ENCODE measurements at regions not wholly inside any gene's neighbourhood (a gene's known extent, or its start where the extent isn't known, plus 50 kb on each side); places are given as distances from the start of the nearest gene placed in this dataset.
A peak's percentile ranks its signal among the peaks of the same experiment; 100 is the strongest.

DNA sequence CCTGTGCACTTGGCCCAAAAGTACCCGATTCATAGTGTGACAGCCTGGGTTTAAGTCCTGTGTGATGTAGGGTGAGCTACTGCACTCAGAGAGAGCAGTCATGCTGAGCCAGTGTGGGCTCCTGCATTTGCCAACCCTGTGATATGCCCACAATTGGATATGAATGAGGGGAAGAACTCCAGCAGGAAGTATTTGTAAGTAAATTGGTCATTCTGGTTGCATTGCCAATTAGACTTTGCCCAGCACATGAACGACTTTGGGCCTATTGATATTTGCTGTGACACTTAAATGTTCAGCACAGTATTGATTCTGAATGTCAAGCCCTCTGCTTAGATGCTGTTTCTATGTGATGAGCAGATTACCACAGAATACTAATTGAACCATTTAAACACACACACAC is 570.9 kb downstream of the PIK3C3 start:
- TF ChIP-seq POLR2A (IDR thresholded peaks at IDR 0.05) (no peak), CTCF (IDR thresholded peaks at IDR 0.05) (no peak), POLR2AphosphoS5 (IDR thresholded peaks at IDR 0.05) (no peak), EP300 (IDR thresholded peaks at IDR 0.05; ENCODE audit: low read depth) (no peak)
- H3K4me3 ChIP-seq: no peak overlapping the region
- no peaks in the 10 kb centered on the region for H3K36me3 ChIP-seq
- peak; percentile 11 for DNase-seq
- H3K9me3 ChIP-seq: no peaks in the 10 kb centered on the region
- 43 to 45% methylated on average over 1 to 2 of the region's 2 CpGs for whole genome bisulfite sequencing, 2 donors (ENCODE audit: low coverage in 1 of 2)
- no peak overlapping the region for H3K27ac ChIP-seq
- intact Hi-C loops (cut with DNase I; ENCODE audit: low total_unique reads) (no loop called here), in situ Hi-C loops (cut with MboI; ENCODE audit: low pct_ligation_motif_present in 1 of 4, low pct_unique_long_range_greater_than_20kb in 1 of 4, low sequenced_read_pairs in 3 of 4) (no loop called here)
- no peaks in the 10 kb centered on the region for H3K27me3 ChIP-seq
- H3K4me1 ChIP-seq: no peaks in the 10 kb centered on the region

- intact Hi-C loops (cut with DNase I; ENCODE audit: low total_unique reads): no loop called here
- 85 to 90% methylated on average over 5 of the region's 5 CpGs for WGBS, 2 donors (ENCODE audit: low coverage in 1 of 2)
Measured at GRCh38 chr18:42527766-42528165, 572.7 kb downstream of the PIK3C3 start.

DNA sequence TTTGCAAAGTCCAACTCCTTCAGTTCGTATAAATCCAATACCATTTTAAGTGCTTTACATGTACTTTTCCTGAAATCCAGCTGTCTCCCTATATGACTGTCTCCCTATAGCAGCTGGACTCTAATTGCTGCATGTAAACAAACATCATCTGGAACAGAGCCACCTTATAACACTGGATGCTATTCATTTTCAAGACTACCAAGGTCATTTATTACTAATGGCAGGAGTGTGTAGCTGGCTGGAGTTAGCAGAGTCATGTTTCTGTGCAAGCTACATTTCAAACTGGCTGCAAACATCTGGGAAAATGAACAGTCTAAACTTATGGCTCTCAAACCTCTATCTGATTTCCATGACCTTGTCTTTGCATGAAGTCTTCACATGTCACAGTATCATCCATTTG is 575.2 kb downstream of the PIK3C3 start:
- no peak for DNase-seq
- intact Hi-C loops (cut with DNase I; ENCODE audit: low total_unique reads) (no loop called here), in situ Hi-C loops (cut with MboI; ENCODE audit: low pct_ligation_motif_present in 1 of 4, low pct_unique_long_range_greater_than_20kb in 1 of 4, low sequenced_read_pairs in 3 of 4) (no loop called here)
- Histone ChIP-seq H3K4me3 (no peak overlapping the region), H3K27me3 (no peaks in the 10 kb centered on the region), H3K4me1 (peaks cover 0 to 5% (median 0%) of the 10 kb centered on the region in 4 donors), H3K36me3 (no peaks in the 10 kb centered on the region), H3K9me3 (no peaks in the 10 kb centered on the region), H3K27ac (no peak overlapping the region)
- 72 to 83% methylated on average over 1 of the region's 1 CpG for WGBS, 2 donors (ENCODE audit: low coverage in 1 of 2)
- no peak for TF ChIP-seq POLR2AphosphoS5 (IDR thresholded peaks at IDR 0.05)
- no peak for TF ChIP-seq EP300 (IDR thresholded peaks at IDR 0.05; ENCODE audit: low read depth)
- TF ChIP-seq CTCF (IDR thresholded peaks at IDR 0.05): no peak
- TF ChIP-seq POLR2A (IDR thresholded peaks at IDR 0.05): no peak

More at GRCh38 chr18:42527766-42528165, 572.7 kb downstream of the PIK3C3 start:
- no peak for DNase-seq
- in situ Hi-C loops (cut with MboI; ENCODE audit: low pct_ligation_motif_present in 1 of 4, low pct_unique_long_range_greater_than_20kb in 1 of 4, low sequenced_read_pairs in 3 of 4): no loop called here
- Histone ChIP-seq H3K9me3 (no peaks in the 10 kb centered on the region), H3K27ac (no peak overlapping the region), H3K4me1 (no peaks in the 10 kb centered on the region), H3K27me3 (no peaks in the 10 kb centered on the region), H3K36me3 (no peaks in the 10 kb centered on the region), H3K4me3 (no peak overlapping the region)
- no peak for TF ChIP-seq EP300 (IDR thresholded peaks at IDR 0.05; ENCODE audit: low read depth)
- no peak for TF ChIP-seq POLR2AphosphoS5 (IDR thresholded peaks at IDR 0.05)
- TF ChIP-seq POLR2A (IDR thresholded peaks at IDR 0.05): no peak
- no peak for TF ChIP-seq CTCF (IDR thresholded peaks at IDR 0.05)

DNA sequence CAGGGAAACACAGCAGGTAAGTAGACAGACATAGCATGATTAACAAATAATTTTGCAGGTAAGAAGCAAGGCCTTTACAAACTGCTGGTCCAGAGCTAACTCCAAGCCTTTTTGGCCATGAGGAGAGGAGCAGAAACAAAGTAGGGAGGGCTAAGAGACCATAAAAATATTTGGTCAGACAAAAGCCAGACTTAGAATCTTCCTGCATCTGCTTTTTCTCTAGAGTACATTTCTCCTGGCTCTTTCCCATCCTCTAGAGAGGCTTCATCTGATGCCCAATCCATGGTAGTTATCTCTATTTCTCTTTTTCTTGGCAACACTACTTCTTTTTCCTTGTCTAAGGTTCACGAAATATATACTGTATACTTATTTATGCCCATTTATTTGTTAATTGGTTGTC is 577.1 kb downstream of the PIK3C3 start:
- intact Hi-C loops (cut with DNase I; ENCODE audit: low total_unique reads): no loop called here
- Histone ChIP-seq H3K27me3 (no peaks in the 10 kb centered on the region), H3K27ac (no peak overlapping the region), H3K9me3 (no peaks in the 10 kb centered on the region), H3K36me3 (no peaks in the 10 kb centered on the region), H3K4me1 (peaks cover 0 to 5% (median 0%) of the 10 kb centered on the region in 4 donors), H3K4me3 (no peak overlapping the region)
- no peak for TF ChIP-seq EP300 (IDR thresholded peaks at IDR 0.05; ENCODE audit: low read depth)
- no peak for TF ChIP-seq CTCF (IDR thresholded peaks at IDR 0.05)
- peak; percentile 29 to 79 (median 47) for TF ChIP-seq POLR2AphosphoS5 (IDR thresholded peaks at IDR 0.05)
- 68 to 70% methylated on average over 1 of the region's 1 CpG for WGBS, 2 donors (ENCODE audit: low coverage in 1 of 2)
- DNase-seq: no peak
- in situ Hi-C loops (cut with MboI; ENCODE audit: low pct_ligation_motif_present in 1 of 4, low pct_unique_long_range_greater_than_20kb in 1 of 4, low sequenced_read_pairs in 3 of 4): no loop called here
